ENCODE measurements at regions not wholly inside any gene's neighbourhood (a gene's known extent, or its start where the extent isn't known, plus 50 kb on each side); places are given as distances from the start of the nearest gene placed in this dataset.

GRCh38 chr1:59143133-59143487, 153.8 kb upstream of the FGGY start:
- intact Hi-C loops (cut with DNase I; ENCODE audit: low total_unique reads): loop anchor here (10.0 kb wide), 1 partner anchor 238 kb away; no protein-coding TSS in a partner anchor
- H3K27ac ChIP-seq: peak overlapping the region in 5 of 8 donors; percentile 17 to 52 (median 27)
- H3K9me3 ChIP-seq: no peaks in the 10 kb centered on the region
- peaks cover 0 to 7% (median 0%) of the 10 kb centered on the region in 7 donors for H3K27me3 ChIP-seq (replicated peaks in 1 of 7)
- no peaks in the 10 kb centered on the region for H3K36me3 ChIP-seq
- H3K4me3 ChIP-seq: no peak overlapping the region
- no peak for DNase-seq
- 16 to 45% (median 26%) methylated on average over 2 of the region's 2 CpGs for WGBS, 5 donors
- H3K4me1 ChIP-seq: peaks cover 15 to 63% (median 38%) of the 10 kb centered on the region in 6 donors
- TF ChIP-seq POLR2A (IDR thresholded peaks at IDR 0.05): no peak
- TF ChIP-seq POLR2AphosphoS5 (IDR thresholded peaks at IDR 0.05): peak in 1 of 3 donors; percentile 13
- TF ChIP-seq CTCF (IDR thresholded peaks at IDR 0.05 in 8 of 11, conservative IDR thresholded peaks at IDR 0.05 in 3 of 11): no peak

GRCh38 chr1:59143811-59144210, 153.1 kb upstream of the FGGY start:
- no peaks in the 10 kb centered on the region for H3K36me3 ChIP-seq
- peaks cover 0 to 7% (median 0%) of the 10 kb centered on the region in 7 donors for H3K27me3 ChIP-seq (replicated peaks in 1 of 7)
- no peak for DNase-seq
- peak overlapping the region in 3 of 8 donors; percentile 25 to 52 (median 49) for H3K27ac ChIP-seq
- intact Hi-C loops (cut with DNase I; ENCODE audit: low total_unique reads): loop anchor here (10.0 kb wide), 1 partner anchor 239 kb away; no protein-coding TSS in a partner anchor
- peaks cover 15 to 57% (median 34%) of the 10 kb centered on the region in 6 donors for H3K4me1 ChIP-seq
- H3K4me3 ChIP-seq: no peak overlapping the region
- no peaks in the 10 kb centered on the region for H3K9me3 ChIP-seq
- WGBS, 5 donors: 51 to 67% (median 59%) methylated on average over 2 of the region's 2 CpGs
- TF ChIP-seq POLR2A (IDR thresholded peaks at IDR 0.05) (no peak), CTCF (IDR thresholded peaks at IDR 0.05 in 8 of 11, conservative IDR thresholded peaks at IDR 0.05 in 3 of 11) (no peak)

- Histone ChIP-seq H3K4me3 (no peak overlapping the region), H3K9me3 (no peaks in the 10 kb centered on the region), H3K4me1 (peaks cover 15 to 57% (median 34%) of the 10 kb centered on the region in 6 donors), H3K36me3 (no peaks in the 10 kb centered on the region), H3K27me3 (replicated peaks in 1 of 7) (peaks cover 0 to 7% (median 0%) of the 10 kb centered on the region in 7 donors), H3K27ac (no peak overlapping the region)
- intact Hi-C loops (cut with DNase I; ENCODE audit: low total_unique reads): loop anchor here (10.0 kb wide), 1 partner anchor 240 kb away; no protein-coding TSS in a partner anchor
- TF ChIP-seq CTCF (IDR thresholded peaks at IDR 0.05 in 8 of 11, conservative IDR thresholded peaks at IDR 0.05 in 3 of 11) (no peak), POLR2A (IDR thresholded peaks at IDR 0.05) (no peak), POLR2AphosphoS5 (IDR thresholded peaks at IDR 0.05) (no peak)
- whole genome bisulfite sequencing, 5 donors: 91 to 99% (median 94%) methylated on average over 2 of the region's 2 CpGs
- DNase-seq: no peak
Observed at GRCh38 chr1:59144959-59145358, 151.9 kb upstream of the FGGY start.

GRCh38 chr1:59146056-59146455, 150.8 kb upstream of the FGGY start:
- TF ChIP-seq POLR2A (IDR thresholded peaks at IDR 0.05): no peak
- no peak for TF ChIP-seq POLR2AphosphoS5 (IDR thresholded peaks at IDR 0.05)
- no peak for TF ChIP-seq CTCF (IDR thresholded peaks at IDR 0.05 in 8 of 11, conservative IDR thresholded peaks at IDR 0.05 in 3 of 11)
- WGBS, 5 donors: 62 to 75% (median 74%) methylated on average over 4 of the region's 4 CpGs
- Histone ChIP-seq H3K27me3 (replicated peaks in 1 of 7) (peaks cover 0 to 7% (median 0%) of the 10 kb centered on the region in 7 donors), H3K9me3 (no peaks in the 10 kb centered on the region), H3K4me3 (peak overlapping the region in 7 of 8 donors; percentile 33 to 72 (median 41)), H3K4me1 (peaks cover 14 to 60% (median 40%) of the 10 kb centered on the region in 6 donors), H3K36me3 (no peaks in the 10 kb centered on the region), H3K27ac (peak overlapping the region; percentile 40 to 82 (median 68))
- DNase-seq: no peak
- intact Hi-C loops (cut with DNase I; ENCODE audit: low total_unique reads): loop anchor here (10.0 kb wide), 1 partner anchor 241 kb away; no protein-coding TSS in a partner anchor

Measured in spleen (tissue), 11 donors.